GM19452 (cell line): ENCODE measurements at regions not wholly inside any gene's neighbourhood (a gene's known extent, or its start where the extent isn't known, plus 50 kb on each side); places are given as distances from the start of the nearest gene placed in this dataset.

Experiments
- ATAC-seq: cut with Tn5 transposase; IDR thresholded peaks from one replicate; pipeline ENCODE4 v1.9.1; 2021; ENCODE audit not compliant: unreplicated experiment

DNA sequence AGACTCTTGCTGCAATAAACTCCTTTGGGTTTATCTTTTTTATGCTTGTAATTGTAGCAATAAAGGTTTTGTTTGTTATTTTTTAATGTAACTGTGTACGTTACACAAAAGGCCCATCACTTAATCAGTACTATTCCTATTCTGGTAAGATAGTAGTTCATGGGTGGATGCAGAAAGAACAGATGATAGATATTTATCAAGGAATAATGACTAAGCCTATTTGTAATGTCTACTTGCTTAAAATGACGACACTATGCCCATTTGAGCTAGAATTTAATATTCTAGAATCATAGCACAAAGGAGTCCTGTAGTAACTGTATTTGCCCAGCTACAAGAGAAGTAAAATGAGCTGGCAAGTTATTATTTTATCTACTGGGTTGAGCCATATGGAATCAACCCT, 235.4 kb upstream of the DYNLRB2 start:
- ATAC-seq = no peak

DNA sequence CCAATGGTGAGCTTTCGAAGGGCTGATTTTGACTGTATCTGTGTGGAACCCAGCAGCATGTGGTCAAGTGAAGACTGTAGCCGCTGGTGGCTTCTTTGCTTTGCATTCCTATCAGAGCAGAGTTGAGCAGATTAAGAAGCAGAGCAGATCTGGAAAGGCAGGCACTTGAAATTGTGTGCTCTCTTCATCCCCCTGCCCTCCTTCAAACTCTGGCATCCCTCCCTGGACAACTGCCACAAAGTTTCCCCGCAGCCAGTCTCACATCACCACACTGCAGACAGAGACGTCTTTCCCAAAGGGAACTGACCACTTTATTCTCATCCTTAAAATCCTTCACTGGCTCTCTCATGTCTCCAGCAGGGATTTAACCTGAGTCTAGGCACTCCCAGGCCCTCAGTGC, 237.1 kb upstream of the DYNLRB2 start:
- no peak for ATAC-seq

DNA sequence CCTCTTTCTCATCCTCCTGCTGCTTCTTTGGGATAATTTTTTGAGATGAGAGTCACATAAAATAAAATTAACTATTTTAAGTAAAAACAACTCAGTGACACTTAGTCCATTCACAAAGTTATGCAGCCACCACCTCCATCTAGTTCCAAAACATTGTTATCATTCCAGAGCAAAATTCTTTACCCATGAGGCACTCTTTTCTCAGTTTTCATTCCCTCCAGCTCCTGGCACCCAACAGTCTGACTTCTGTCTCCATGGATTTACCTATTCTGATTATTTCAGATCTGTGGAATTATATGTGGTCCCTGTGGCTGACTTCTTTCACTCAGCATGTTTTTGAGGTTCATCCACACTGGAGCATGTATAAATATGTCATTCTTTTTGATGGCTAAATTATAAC, 239.9 kb upstream of the DYNLRB2 start:
- no peak for ATAC-seq

DNA sequence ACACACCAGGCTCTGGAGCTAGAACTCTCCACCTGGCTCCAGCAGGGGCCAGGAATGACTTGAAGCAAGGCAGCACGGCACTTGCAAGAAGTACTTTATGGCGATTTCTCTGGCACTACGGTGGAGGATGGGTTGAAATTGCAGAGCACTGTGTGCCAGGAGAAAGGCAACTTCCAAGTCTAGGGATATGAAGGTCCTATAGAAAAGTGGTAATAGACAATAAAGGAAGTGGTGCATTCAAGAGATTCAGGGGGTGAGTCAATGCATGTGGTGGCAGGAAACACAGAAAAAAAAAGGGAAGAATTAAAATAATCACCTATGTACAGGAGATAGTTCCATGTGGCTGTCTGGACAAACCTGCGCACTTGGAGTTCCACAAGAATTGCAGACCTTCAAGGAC, 240.3 kb upstream of the DYNLRB2 start:
- ATAC-seq = no peak

DNA sequence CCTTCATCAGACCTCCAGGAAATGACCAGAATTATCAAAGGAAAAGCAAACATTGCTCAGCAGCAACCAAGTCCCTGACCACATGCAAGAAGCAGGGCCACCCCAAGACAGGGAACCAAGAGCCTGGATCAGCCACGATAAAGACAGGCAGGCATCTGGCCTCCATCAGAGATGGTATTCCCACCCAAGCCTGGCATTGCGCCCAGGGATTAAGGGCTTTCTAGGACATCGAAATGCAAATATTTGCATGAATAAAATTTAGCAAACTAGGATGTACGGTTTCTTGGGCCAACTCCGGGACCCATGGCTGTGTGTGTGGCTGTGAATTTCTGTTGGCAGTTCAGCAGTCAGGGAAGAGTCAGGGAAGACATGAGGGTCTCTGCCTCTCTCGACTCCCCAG, 241.4 kb upstream of the DYNLRB2 start:
- no peak for ATAC-seq

DNA sequence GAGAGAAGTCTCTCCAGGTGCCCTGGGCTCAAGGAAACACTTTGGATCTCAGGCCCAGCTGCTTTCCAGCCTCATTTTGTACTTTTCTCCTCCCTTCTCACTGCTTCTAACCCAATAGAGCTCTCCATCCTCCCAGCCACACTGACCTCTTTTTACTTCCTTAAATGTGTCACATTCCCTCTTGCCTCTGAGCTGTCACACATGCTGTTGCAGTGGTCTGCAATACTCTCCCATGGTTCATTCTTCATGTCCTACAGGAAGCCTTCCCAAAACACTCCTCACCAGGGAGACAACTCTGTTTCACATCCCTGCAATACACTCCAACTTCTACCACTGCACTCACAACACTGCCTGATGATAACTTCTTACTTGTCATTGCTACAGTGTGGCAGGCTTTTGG, 242.1 kb upstream of the DYNLRB2 start:
- no peak for ATAC-seq

DNA sequence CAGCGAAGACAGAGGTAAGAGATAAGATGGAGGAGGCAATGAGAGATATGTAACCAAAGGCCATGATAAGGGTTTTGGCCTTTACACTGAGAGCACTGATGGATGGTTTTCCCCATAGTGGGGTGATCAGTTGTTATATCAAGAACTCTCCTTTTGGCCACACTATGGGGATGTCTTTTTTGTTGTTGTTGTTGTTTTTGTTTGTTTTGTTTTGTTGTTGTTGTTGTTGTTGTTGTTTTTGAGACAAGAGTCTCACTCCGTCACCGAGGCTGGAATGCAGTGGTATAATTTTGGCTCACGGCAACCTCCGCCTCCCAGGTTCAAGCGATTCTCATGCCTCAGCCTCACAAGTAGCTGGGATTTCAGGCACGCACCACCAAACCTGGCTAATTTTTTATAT, 244.8 kb upstream of the DYNLRB2 start:
- ATAC-seq = no peak

DNA sequence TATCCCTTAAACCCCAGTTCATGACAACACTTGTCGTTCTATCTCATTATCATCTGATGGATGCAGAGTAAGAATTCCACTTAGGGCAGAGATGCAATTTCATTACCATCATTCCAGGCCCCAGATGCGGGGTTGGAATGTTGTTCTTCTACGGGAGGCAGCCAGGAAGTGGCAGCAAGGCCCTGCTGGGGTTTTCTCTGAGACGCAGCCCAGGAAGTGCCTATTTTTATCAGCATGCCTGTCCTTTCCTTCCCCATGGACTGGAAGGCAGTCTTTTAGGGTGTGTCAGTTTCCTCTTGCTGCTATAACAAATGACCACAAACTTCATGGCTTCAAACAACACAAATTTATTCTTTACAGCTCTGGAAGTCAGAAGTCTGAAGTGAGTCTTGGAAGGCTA, 246.6 kb upstream of the DYNLRB2 start:
- ATAC-seq = no peak

DNA sequence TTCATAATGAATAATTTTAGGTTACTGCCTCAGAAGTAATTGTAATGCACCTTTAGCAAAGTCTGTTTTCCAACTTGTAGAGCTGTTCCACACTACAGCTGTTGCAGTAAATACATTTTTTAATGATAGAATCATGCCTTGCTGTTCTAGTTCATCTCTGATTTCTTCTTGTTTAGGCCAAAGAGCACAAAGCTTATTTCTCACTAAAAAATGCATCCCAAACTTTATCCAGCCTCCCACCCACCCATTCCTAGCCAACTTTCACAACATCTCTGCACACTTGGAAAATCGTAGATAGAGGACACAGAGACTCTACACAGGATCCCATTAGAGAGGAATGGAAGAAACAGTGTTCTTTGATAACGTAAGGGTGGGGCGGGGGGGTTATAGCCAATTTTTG, 252.2 kb upstream of the DYNLRB2 start:
- no peak for ATAC-seq

DNA sequence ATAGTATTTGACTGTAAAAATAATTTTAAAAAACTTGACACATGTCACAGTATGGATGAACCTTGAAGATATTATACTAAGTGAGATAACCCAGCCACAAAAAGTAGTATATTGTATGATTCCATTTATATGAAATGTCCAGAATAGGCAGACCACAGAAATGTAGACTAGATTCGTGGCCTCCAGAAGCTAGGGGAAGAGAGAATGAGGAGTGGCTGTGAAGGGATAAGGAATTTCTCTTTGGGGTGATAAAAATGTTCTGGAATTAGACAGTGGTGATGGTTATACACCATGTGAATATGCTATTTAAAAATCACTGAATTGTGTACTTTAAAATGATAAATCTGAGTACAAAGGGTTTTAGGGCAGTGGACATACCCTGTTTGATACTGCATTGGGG, 253.1 kb upstream of the DYNLRB2 start:
- ATAC-seq = no peak

DNA sequence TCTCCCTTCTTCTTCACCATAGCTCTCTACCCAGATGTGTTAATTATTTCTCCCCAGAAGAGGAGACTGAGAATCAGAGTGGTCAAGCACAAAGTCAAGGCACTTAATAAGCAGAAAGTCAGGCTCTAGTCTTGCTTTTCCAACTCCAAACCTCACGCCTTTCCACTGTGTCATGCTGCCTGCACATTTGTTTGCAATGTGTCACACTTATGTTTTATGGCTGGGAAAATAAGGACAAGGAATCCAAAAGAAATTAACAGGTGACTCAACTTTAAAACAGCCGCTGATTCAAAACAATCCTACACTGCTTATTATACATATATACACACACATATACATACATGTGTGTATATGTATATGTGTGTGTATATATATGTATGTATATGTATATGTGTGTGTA, 255.7 kb upstream of the DYNLRB2 start:
- no peak for ATAC-seq

DNA sequence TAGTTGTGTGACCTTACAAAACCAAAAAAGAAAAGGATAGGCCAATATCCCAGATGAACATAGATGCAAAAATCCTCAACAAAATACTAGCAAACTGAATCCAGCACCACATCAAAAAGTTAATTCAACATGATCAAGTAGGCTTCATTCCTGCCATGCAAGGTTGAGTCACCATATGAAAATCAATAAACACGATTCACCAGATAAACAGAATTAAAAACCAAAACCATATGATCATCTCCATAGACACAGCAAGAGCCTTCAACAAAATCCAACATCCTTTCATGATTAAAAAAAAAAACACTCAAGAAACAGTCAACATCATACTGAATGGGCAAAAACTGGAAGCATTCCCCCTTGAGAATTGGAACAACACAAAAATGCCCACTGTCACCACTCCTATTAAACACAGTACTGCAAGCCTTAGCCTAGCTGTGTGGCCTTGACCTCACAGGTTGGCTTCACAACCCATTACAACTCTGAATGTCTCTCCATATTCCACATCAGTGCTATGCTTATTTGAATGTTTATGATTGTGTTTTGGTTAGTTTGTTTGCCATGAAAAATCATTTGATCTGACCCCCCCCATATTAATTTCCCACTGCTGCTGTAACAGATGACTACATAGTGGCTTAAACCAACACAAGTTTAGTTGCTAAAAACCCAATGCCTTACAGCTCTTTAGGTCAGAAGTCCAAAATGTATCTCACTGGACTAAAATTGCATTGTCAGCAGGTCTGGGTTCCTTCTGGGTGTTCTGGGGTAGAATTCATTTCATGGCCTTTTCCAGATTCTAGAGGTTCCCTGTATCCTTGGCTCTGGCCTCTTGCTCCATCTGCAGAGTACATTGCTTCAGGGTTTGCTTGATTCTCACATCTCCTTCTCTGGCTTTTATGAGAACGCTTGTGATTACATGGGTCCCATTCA, 257.1 kb upstream of the DYNLRB2 start:
- no peak for ATAC-seq

DNA sequence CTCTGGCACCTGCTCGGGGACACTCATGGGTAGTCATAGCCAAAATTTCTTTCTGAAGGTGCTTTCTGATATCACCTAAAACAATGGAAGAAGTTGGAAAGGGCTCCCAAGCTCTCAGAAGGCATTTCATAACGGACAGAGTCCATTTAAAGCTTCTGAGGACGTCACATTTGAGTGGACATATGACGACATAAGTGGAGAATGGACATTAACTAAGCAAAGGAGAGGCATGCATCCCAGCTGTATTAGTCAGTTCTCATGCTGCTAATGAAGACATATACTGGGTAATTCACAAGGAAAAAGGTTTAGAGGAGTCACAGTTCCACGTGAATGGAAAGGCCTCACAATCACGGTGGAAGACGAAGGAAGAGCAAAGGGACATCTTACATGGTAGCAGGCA, 260.2 kb upstream of the DYNLRB2 start:
- ATAC-seq = no peak

DNA sequence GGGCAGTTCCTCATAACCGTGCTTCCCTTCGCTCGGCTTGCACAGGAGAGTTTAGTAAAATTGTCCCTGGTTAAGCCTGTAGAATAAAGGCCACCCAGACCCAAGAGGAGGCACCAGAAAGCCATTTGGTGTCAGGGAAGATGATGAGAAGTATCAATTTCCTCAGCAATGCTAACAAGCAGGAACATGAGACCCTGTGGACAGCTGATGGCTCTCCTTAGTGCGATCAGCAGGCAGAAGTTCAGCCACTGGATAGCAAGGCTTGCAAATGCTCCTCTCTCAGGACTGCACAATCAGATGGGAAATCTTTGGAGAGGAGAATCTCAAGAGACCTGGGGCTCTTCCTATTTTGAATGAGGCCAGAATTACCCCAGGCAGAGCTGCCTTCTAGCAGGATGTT, 261.1 kb upstream of the DYNLRB2 start:
- ATAC-seq = no peak

DNA sequence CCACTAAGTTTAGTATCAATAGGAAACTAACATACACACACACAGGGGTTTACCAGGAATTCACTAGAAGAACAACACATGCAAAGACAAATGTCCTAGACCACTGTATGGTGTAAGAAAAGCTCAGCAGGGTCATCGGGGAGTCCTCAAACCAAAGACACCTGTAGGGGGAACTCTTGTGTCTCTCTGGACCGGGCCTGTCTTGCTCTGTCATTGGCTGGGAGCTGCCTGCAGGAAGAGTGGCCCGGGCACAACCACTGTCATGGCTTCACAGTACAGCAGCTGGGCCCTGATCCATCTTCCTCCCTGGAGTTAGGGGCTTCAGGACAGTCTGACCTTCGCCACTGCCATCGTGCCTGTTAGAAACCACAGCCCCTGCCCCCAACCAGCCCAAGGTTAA, 263.6 kb upstream of the DYNLRB2 start:
- no peak for ATAC-seq

DNA sequence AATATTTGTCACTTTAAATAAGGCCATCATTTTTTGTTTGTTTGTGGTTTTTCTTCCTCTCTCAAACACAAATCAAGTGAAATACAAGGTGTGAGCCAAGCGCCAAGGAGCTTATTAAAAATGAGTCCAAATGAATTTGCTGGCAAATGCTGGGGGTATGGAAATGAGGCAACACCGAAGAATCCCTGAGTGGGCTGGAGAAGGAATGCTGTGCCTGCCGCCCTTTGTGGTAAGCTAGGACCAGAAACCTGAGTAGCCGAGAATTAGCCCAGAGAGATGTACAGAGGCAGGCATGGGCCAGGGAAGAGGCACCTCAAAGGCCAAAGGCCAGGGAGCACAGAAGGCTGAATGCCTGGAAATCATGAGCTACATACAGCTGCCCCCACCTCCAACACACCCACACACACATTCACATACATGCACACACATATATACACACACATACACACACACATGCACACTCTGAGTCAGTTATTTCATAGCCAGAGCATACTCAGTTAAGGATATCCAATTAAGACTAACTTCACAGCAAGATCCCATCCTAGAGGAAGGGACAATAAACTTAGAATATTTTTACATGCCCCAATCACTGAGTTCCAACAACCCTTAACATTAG, 266.1 kb upstream of the DYNLRB2 start:
- no peak for ATAC-seq

DNA sequence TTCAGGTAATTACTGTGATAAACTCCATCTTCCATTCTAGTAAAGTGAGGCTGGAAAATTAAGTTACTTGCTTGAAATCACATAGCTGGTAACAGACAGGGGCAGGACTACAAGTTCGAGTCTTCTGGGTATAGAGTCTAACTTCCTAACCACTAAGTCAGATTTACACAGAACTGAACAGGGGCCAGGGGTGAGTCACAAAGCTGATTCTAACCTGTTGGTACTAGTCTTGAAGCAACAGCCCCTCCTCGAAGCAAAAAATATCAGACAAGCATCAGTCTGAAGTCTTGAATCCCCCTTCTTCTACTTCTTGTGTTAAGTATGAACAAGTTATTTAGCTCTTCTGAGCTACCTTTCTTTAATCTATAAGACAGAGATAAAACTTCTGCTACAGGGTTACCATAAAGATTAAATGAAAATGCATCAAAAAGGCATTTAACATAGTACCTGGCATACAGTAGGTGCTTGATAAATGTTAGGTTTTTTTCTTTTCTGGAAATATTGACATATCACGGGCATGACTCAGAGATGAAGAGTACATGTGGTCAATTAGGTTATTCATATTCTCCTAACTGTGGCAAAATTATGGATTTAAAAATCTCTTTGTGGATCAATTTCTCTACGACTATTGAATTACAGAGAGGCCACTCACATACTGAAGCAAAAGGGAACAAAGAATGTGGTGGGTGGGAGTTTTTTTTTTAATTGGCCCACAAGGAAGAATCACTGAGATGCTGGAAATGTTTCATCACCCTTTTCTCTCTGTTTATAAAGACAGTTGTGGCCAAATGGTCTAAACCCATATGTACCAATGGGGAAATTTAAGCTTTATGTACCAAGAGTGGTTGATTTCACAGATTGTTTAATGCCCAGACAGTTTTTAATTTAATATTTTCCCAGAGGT, 266.9 kb upstream of the DYNLRB2 start:
- ATAC-seq = no peak

DNA sequence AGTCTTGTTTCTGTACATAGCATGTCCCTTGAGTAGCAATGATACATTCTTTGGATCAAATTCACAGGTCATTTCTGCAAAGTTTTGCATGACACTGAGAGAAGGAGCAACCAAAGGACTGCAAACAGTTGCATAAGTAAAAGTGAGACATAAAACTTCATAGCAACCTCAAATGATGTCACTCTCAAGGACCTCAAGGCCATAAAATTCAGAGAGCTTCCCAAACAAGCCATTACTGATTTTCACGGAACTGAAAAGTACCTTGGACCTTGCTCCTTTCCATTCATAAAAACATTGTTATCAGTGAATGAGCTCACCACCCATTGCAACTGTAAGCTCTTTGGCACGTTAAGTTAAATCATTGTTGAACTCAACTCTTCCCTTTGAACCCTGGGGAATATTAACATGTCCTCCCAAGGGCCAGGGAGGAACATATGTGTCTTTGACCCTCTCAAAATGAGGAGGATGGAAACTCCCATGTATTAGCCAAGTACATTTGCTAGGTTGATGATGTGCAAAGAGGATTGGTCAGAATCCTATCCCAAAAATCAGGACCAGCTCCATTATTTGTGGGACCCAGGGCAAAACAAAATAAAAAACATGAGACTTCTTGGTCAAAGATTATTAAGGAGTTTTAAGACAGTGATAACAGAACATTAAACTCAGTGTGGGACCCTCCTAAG, 275.0 kb upstream of the DYNLRB2 start:
- ATAC-seq = no peak

DNA sequence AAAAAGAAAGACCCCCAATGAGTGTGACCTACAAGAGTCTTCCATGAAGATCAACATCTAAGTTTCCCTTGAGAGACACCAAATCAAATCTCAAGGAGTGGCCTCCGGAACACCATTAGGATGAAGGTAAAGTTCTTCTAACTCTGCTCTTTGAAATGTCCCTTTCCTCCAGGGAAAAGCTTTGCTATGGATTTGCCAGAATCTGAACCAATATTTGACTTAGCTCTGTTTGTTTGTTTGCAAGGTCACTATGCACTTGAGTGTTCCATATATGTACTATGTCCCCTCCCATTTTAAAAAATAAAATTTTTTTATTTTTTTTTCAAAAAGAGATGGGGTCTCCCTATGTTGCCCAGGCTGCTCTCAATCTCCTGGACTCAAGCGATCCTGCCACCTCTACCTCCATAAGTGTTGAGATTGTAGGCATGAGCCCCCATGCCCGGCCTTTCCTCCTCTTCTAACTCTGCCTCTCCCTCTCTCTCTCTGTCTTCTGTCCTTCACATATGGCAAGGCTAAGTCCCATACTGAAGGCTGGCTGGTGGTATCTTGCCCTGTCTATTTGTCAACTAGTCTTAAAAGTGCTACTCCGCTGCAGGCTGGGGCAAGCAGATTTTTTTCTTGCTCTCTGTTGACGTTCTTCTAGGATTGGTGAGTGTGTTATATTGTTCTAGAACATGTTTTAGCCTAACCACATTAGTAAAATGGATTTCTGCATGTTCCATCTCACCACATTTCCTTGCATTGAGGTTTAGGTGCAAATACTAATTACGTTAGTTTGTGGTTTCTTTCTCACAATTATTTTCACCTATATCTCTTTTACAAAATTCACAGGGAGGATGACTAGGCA, 276.7 kb upstream of the DYNLRB2 start:
- no peak for ATAC-seq

DNA sequence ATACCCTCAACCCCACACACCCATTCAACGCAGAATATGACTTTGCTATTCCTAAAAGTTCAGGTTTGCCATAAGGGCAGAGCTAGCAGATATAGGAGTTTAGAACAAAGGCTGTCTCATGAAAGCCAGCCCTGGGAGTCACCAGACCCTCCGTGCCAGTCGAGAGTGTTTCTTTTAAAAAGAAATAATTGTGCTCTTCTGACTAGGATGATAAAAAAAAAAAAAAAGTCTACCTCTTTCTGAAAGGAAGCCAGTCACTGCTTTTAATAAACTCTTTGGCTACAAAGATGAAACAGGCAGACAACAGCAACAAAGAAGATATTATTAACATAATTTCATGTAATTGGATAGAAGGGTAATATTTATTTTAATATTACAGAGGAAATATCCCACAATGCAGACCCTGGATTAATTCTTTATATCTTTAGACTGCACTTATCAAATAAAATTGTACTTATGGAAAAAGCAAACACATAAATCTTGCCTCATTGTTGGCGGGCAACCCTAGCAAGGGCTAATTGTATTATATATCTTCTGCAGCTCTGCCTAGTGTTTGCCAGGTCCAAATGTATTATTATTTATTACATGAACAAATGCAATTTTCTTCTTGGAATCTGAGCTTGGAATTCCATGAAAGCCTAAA, 277.5 kb upstream of the DYNLRB2 start:
- no peak for ATAC-seq
